IMR-90 (cell line): ENCODE measurements at regions not wholly inside any gene's neighbourhood (a gene's known extent, or its start where the extent isn't known, plus 50 kb on each side); places are given as distances from the start of the nearest gene placed in this dataset.

Experiments used
- BHLHE40 ChIP-seq: fragments of 150-350 bp; IDR thresholded peaks from 2 replicates; pipeline ENCODE4 v1.6.1; 2016; ENCODE audit warnings: mild to moderate bottlenecking, low read depth, low read length
- CEBPB ChIP-seq: IDR thresholded peaks from 2 replicates; pipeline ENCODE4 v1.6.1; 2012; ENCODE audit warnings: low read depth, low read length, improper control_type of control experiment
- CTCF ChIP-seq: conservative IDR thresholded peaks from 2 replicates; pipeline ENCODE4 v1.5.1; 2012; ENCODE audit warnings: mild to moderate bottlenecking, low read depth, low read length, improper control_type of control experiment
- ELK1 ChIP-seq: fragments of 150-350 bp; IDR thresholded peaks from 2 replicates; pipeline ENCODE4 v1.6.1; 2016; ENCODE audit warnings: low read depth, mild to moderate bottlenecking, low read length, moderate library complexity, borderline replicate concordance
- MAFK ChIP-seq: IDR thresholded peaks from 2 replicates; pipeline ENCODE4 v1.6.1; 2012; ENCODE audit warnings: low read depth, low read length, improper control_type of control experiment
- MXI1 ChIP-seq: IDR thresholded peaks from 2 replicates; pipeline ENCODE4 v1.6.1; 2012; ENCODE audit warnings: low read depth, mild to moderate bottlenecking, low read length, moderate library complexity, borderline replicate concordance
- POLR2A ChIP-seq: IDR thresholded peaks from 2 replicates; pipeline ENCODE4 v1.6.1; 2012; ENCODE audit warnings: mild to moderate bottlenecking, low read depth, low read length
- RAD21 ChIP-seq: IDR thresholded peaks from 2 replicates; pipeline ENCODE4 v1.6.1; 2012; ENCODE audit warnings: low read length, improper control_type of control experiment
- RCOR1 ChIP-seq: IDR thresholded peaks from 2 replicates; pipeline ENCODE4 v1.6.1; 2012; ENCODE audit warnings: mild to moderate bottlenecking, low read length, improper control_type of control experiment; ENCODE audit not compliant: insufficient replicate concordance

GRCh38 chr3:94372026-94372425, 309.2 kb downstream of the NSUN3 start:
- TF ChIP-seq CTCF (no peak), POLR2A (no peak), MXI1 (no peak), RCOR1 (no peak), CEBPB (no peak), BHLHE40 (no peak), ELK1 (no peak), RAD21 (no peak), MAFK (no peak)
